NCI-H128 (cell line): ENCODE measurements at regions not wholly inside any gene's neighbourhood (a gene's known extent, or its start where the extent isn't known, plus 50 kb on each side); places are given as distances from the start of the nearest gene placed in this dataset.

Experiments used
- DNase-seq: peaks from one replicate; lab custom pipeline; 2025; ENCODE audit not compliant: unreplicated experiment; lab: John Stamatoyannopoulos, UW

DNA sequence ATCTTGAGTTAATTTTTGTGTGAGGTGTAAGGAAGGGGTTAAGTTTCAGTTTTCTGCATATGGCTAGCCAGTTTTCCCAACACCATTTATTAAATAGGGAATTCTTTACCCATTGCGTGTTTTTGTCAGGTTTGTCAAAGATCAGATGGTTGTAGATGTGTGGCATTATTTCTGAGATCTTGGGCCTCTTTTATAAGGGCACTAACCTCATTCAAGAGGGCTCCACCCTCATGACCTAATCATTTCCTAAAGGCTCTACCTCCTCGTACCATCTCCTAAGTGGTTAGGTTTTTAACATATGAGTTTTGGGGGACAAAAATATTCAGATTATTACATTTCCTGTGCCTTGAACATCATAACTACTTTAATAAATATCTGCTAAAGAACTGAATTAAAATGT, 510.9 kb downstream of the UTRN start:
- no peak for DNase-seq

DNA sequence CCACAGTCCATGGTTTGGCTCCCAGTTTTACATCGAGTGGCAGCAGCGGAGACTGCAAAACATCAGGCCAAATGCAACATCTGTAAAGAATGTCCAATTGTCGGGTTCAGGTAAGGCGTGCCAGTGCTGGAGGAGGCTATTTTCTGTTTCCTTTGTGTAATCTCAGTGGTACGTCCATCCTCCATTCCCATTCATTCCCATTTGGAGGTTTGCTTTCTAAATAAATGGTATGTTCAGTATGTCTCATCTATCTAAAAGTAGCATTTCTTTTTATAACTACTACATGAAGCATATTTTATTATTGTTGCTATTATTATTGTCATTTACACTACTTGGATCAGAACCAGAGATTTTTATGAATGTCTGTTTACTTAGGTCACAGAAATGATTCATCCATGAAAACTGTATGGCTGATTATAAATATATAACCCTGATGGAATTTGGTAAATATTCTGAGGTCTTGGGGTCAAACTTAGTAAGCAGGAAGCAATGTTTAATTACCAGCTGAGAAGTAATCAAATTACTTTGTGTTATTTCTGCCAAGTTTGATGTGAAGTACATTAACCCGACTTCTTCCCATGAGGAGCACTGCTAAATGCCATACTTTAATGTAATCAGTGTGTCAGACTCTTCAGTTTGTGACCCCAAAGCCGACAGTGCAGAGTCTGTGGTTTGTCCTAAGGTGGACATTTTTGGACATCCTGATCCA, 512.9 kb downstream of the UTRN start:
- DNase-seq = no peak

DNA sequence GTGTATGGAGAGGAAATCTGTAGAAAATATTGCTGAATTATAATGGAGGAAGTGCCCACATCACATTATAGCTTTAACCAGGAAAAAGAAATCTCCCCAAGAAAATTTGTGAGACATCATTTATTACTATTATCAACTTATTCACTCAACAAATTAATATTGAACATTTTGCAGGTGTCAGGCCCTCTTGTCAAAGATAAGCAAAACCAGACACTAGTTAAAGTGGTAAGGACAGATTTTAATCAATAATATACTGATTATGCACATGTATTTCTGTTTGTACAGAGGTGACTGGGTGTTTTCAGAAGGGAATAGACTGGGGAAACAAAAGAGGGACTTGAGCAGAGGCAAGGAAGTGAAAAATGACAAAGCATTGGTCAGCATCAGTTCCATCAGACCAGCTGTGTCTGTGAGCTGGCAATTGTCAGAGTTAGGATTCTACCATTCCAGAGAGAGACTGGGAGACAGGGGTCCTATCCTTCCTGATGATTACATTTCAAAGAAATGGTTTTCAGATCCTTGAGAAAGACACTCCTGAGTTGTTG, 519.2 kb downstream of the UTRN start:
- DNase-seq = no peak

DNA sequence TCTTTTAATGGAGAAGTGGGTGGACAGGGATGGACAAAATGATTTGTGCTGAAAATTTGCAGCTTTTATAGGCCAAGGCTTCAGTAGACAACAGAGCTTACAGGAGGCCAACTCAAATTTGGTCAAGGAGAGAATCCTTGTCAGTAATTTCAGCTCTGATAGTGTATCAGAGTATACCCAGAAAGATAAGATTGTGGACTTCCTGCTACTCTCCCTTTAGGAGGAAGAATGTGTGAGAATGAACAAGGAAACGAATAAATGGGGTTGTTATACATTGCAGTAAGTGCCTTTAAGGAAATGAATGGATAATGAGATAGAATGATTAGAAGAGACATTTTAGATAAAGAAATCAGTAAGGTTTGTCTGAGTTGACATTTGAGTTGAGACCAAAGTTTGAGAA, 519.9 kb downstream of the UTRN start:
- no peak for DNase-seq

DNA sequence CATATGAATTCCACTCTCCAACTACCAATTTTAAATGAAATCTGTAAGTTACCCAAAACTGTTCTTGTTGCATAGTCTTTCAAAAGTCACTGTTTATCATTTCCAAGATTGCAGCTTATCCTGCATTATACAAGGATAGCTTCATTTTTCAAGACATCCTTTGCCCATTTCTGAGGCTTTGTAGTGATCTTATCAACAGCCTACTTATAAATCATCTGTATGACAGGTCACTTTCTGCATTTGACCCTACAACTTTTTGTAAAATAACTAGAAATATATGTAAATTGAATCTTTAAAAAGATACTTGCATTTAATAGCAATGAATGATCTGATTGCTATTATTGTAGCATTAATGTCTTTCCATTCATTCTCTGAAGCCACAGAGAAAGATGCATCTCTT, 521.1 kb downstream of the UTRN start:
- no peak for DNase-seq

DNA sequence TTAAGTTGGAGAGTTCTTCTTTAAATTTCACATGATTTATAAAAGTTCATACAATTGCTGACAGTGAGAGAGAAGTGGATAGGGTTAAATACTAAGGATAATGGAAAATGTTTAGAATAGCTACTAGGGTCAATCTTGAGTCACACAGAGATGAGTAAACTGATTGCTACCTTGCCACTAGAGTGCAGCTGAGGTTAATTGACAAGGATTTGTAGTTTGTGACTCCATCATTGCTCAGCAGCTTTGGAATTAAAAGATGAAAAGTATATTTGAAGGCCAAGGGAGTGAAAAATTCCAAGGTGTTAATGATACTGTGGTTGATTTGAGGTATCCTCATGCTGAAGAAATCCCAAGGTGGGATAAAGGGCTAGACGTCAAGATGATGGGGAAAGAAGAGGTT, 524.0 kb downstream of the UTRN start:
- no peak for DNase-seq

DNA sequence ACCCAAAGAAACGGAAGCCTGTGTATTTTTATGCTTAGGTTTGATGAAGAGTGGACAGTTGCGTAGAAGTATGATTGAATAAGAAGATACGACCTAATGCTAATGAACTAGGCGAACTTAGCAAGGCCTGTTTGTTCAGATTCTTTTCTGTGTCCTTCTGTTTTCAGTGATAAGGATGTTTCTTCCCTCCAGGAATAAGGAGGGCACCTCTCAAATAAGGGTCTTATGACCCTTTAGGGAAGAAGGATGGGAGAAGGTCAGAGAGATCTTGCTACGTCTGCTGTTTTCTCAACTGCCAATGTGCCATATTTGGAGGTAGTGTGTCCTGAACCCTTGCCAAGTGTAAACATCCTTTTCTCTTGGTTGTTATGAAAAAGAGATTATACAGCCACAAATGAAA, 524.8 kb downstream of the UTRN start:
- DNase-seq = no peak

DNA sequence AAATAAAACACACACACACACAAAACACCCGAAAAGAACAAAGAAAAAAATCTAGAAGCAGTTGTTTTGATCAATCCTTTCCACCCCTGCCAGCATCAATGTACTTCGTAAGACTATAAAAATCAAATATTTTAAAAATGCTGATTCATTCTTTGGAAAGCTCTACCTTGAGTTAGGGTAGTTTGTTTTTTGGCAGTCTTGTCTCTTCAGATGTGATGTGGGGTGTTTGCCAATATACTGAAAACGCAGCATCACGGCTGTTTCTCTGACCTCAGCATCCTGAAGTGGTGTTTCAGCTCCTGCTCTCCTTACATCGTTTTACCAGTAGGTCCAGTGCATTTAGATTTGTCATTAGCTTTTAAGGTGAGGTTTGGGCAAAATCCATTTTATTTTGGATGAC, 526.0 kb downstream of the UTRN start:
- DNase-seq = no peak

DNA sequence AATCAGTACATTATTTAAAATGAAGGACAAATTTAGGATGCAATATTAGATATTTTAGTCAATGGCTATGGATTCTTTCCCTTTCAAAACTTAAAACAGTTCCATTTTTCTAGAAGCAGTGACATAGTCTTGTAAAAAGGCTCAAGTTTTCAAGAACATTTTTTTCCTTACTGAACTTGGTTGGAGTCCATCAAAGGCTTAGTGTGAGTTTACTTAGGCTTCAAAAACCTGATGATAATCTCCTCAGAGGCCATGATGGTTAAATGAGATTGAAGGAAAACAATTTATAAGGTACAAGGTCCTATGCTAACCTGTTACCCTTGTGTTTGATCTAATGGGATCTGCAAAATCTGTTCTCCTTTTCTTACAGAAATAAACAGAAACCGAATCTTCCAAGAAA, 531.8 kb downstream of the UTRN start:
- no peak for DNase-seq

DNA sequence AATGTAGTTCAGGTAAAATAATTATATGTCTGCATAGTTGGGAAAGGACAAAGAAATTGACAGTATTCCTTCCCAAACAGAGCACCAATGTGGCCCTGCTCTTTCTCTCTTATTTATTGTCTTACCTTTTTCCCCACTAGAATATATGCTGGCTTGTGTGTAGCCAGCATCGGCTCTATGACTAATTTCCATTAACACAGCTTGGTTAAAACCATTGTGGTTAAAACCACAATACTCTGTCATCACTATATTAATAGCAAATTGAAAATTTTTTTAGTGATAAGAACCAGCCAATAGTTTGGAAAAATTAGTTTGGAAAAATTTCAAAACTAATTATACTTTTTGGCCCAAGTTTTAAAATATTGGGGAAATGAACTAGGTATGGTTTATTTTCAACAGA, 535.1 kb downstream of the UTRN start:
- no peak for DNase-seq

DNA sequence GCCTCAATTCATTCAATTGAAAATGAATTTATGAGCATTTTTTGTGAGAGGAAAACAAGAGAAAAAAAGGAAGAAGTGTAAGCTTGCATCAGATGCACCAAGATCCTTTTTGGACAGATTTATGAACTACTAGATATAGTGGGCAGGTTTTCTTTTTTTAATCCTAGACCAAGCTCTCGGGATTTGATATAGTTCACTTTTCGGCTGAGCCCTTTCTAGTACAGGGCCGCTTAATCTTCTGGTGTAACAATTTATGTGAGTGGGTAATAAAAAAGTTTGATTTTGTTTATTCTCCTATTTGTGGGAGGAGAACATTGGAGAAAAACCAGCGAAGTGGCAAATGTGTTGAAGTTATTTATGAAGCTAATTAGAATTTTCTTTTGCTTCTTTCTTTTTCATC, 538.0 kb downstream of the UTRN start:
- DNase-seq = no peak

DNA sequence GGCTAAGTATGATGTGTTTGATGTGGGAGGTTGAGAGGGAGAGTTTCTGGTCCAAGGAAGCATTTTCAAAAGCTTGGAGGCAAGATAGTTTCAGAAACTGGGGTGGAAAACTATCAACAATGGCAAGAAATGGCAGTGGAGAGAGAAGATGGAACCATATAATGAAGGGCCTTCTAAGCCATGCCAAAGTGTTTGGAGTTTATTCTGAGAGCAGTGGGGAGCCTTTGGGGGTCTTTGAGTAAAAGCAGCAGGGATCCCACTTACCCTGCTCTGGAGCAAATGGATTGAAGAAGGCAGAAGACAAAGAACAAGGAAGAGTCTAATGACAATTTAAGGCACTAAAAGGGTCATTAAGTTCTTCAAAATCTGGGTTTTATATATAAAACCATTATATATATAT, 538.9 kb downstream of the UTRN start:
- no peak for DNase-seq

DNA sequence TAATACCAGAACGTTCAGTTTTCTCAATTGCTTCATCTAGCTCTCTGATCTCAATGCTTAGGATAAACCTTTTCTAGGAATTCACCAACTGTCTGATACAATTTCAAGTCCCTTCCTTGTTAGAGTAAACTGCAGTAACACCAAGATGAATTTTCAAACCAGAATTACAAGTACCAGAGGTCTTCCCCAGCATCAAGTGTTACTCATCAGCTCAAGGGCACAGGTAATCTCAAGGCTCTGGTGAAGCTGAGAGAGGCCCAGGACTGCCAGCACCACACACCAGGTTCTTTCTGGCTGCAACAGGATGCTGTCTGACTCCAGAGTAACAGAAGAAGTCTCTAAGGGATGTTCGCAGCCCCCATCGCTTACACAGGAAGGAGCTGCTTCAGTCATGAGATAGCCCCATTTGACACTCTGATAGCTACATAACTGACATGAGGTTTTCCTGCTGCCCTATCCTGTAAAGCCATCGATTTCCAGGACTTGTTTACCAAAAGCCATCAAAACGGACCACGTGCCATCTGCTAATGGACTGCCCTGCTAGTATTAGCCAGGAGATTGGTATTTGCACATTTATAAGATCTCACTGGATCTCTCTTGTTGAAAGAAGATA, 549.4 kb downstream of the UTRN start:
- no peak for DNase-seq

DNA sequence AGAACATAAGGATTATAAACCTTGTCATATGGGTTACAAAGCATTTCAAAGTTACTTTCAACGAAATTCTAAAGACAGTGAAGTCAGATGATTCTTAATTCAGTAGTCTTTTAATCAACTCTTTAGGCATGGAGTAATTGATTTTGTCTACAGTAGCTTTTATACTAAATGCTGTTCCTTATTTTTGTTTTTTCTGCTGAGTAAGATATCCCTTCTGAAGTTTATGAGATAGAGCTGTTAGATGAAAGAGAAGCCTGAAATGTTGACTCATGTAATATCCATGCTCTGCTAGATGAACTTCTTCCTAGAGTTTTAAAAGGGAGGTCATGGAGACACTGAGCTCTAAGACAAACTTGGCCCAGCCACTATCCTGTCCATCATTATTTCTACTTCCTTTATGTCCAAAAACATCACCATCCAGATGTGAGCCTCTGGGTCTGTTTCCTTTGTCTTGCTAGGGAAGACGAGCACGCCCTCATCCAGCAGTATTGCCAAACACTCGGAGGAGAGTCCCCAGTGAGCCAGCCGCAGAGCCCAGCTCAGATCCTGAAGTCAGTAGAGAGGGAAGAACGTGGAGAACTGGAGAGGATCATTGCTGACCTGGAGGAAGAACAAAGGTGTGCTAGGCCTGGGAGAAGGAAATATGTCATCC, 550.3 kb downstream of the UTRN start:
- DNase-seq = no peak

DNA sequence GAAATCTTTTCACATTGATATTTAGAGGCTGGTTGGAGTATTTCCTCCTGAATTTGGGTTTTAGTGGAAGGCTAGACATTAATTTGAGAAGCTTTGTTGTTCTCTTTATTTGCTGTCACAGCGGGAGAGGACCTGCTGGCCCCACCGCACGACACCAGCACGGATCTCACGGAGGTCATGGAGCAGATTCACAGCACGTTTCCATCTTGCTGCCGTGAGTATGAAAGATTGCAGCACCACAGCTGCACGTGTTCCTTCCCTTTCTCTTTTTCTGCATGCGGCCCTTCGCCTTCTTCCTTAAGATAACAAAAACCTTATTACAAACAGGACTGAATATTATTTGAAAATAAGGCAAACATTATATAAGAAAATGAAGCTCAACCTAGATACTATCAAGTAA, 555.5 kb downstream of the UTRN start:
- DNase-seq = no peak

DNA sequence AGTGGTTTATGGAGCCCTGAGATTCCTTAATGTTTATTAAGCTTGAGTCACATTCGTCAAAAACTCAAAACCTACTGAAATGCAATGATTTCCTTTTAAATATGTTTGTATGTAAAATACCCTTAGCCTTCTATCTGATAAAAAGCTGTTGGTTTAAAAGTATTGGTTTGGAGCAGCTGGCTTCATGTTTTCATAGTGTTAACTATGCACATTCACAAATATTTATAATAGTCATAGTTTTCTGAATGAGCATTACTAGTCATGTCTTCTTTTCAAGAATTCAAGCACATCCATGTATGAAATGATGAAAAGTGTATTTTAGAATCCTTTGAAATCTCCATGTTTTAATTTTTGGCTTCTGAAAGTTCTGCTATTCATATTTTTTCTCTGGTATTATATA, 558.6 kb downstream of the UTRN start:
- no peak for DNase-seq

DNA sequence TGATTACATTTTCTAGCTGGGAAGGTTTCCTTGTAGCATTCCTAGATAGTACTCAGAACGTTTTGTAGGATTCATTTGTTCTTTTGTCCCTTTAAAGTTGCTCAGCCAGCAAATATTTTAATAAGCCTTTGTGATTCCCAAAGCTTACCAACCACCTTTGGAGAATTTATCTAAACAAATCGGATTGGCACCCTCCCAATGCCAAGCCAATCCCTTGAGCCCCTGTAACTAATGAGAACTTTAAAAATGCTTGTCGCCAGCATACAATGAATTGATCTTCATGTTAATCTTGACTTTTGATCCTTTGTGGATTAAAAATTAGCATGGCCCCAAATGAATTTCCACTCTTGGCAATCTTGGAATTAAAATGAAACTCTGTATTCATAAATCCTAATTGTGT, 559.5 kb downstream of the UTRN start:
- no peak for DNase-seq

DNA sequence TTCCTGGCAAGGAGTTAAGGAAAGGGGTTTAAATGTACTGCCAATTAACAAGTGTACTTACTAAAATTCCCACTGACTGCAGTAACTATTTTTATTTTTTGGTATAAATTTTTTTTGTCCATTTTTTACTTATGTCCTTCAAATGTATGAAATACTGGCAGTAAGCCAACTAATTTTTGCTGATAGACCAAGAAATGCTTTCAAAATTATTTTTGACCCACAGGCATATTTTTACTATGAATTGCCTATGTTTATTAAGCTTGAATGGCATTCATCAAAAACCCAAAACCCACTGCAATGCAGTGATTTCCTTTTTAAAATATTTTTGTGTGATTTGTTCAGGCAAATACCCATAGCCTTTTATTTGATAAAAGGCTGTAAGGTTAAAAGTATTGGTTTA, 560.1 kb downstream of the UTRN start:
- no peak for DNase-seq

DNA sequence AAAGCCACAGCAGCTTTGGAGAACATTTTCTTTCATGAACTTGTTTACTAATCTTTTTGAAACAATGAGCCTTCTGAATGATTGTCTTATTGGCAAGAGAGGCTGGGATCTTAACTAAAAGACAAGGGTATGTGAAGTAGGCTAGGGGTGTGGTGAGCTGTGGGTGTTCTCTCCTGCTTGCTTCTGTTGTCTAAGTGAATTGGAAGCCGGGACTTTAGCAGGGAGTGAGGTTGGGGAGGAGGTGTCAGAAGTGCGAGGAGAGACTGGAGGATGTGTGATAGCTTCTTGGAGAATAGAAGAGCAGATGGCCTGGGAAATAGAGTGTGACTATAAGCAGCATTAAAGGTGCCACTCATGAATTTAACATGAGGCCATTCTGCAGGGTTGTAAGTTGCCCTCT, 562.8 kb downstream of the UTRN start:
- DNase-seq = no peak

DNA sequence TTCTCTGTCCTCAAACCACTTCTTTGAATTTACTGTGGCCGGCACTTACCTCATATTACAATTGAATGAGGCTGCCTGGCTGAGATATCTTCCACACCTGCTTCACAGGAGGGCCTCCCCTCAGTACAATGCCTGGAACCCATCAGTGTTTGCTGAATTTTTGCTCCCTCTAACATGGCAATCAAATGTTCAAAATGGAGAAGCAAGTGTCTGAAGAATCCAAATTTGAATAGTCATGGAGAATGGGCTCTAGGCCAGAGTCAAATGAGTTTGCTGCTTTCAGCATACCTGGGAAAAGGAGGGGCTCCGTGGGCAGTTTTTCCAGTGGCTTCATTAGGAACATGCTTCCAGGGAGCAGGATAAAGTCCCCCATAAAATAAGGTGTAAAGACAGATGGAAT, 564.8 kb downstream of the UTRN start:
- no peak for DNase-seq

DNA sequence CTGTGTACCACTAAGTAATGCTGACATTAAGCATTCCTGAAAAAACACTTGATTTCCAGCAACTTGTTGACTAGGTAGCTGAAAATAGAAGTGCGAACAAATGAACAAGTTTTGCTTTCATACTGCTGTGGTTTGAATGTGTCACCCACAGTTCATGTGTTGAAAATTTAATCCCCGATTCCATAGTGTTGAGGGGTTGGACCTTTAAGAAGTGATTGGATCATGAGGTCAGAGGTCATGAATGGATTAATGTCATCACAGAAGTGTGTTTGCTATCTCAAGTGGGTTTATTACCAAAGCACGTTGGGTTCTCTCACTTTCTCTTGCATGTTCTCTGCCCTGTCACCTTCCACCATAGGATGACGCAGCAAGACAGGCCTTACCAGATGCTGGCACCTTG, 568.5 kb downstream of the UTRN start:
- no peak for DNase-seq

DNA sequence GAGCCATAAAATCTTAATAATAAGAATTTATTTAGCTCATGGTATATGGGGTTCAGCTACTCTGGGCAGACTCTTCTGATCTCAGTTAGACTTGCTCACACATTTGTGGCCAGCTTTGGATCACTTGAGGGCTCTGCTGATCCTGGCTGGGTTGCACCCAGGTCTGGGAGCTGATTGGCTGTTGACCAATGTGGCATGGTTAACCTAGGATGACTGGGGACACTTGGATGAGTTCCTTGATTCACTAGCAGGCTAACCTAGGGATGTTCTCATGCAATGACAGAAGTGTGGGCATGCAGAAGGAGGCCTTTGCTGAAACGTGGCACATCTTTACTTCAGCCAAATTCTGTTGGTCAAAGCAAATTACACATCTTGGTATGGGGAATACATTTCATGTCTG, 569.5 kb downstream of the UTRN start:
- no peak for DNase-seq
